ENCODE measurements at regions not wholly inside any gene's neighbourhood (a gene's known extent, or its start where the extent isn't known, plus 50 kb on each side); places are given as distances from the start of the nearest gene placed in this dataset.
"Not testable (repeated sequence)": the region's sequence is repeated elsewhere in the genome, so short reads cannot be mapped to it uniquely, and the experiment has no call there.

- Histone ChIP-seq H3K27ac (ENCODE audit: low read depth, low read length) (no peak overlapping the region), H3K9ac (ENCODE audit: low read length in 5 of 5) (no peak overlapping the region), H3K36me3 (ENCODE audit: control insufficient read depth in 5 of 5, insufficient read depth in 5 of 5, low read length in 5 of 5) (no peaks in the 10 kb centered on the region), H3K9me3 (ENCODE audit: control insufficient read depth in 5 of 5, low read length in 5 of 5) (no peaks in the 10 kb centered on the region), H3K4me3 (ENCODE audit: low read depth in 1 of 5, low read length in 5 of 5) (no peak overlapping the region), H3K4me1 (ENCODE audit: control insufficient read depth in 5 of 5, insufficient read depth in 5 of 5, low read length in 5 of 5) (no peaks in the 10 kb centered on the region), H3K27me3 (ENCODE audit: control insufficient read depth in 5 of 5, insufficient read depth in 4 of 5, low read length in 5 of 5) (no peaks in the 10 kb centered on the region)
These were observed 149.5 kb upstream of the MON1B start for GRCh38 chr16:77041468-77041867.

DNA sequence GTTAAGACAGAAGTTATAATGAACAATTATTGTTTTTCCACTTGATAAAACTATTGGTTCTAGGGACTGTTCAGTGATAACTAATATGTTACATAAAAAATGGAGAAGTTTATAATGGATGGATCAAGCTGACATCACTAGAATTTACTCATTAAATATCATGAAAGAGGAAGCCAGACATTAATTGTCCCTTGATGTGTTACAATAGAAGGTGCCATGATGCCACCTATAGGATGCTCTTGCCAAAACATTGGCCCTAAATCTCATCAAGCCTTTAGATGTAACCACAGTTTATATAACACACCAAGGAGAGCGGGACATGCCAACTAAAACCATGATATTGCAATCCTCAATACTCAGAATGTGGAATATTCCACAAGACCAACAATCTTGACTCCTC is 147.9 kb upstream of the MON1B start:
- H3K4me3 ChIP-seq (ENCODE audit: low read depth in 1 of 5, low read length in 5 of 5), result no peak overlapping the region
- no peak overlapping the region for H3K9ac ChIP-seq (ENCODE audit: low read length in 5 of 5)
- H3K4me1 ChIP-seq (ENCODE audit: control insufficient read depth in 5 of 5, insufficient read depth in 5 of 5, low read length in 5 of 5), result no peaks in the 10 kb centered on the region
- H3K36me3 ChIP-seq (ENCODE audit: control insufficient read depth in 5 of 5, insufficient read depth in 5 of 5, low read length in 5 of 5), result no peaks in the 10 kb centered on the region
- no peaks in the 10 kb centered on the region for H3K27me3 ChIP-seq (ENCODE audit: control insufficient read depth in 5 of 5, insufficient read depth in 4 of 5, low read length in 5 of 5)
- no peak overlapping the region for H3K27ac ChIP-seq (ENCODE audit: low read depth, low read length)
- no peaks in the 10 kb centered on the region for H3K9me3 ChIP-seq (ENCODE audit: control insufficient read depth in 5 of 5, low read length in 5 of 5)

- H3K9me3 ChIP-seq (ENCODE audit: control insufficient read depth in 5 of 5, low read length in 5 of 5), result no peaks in the 10 kb centered on the region
- no peak overlapping the region for H3K4me3 ChIP-seq (ENCODE audit: low read depth in 1 of 5, low read length in 5 of 5)
- H3K27ac ChIP-seq (ENCODE audit: low read depth, low read length), result no peak overlapping the region
- H3K36me3 ChIP-seq (ENCODE audit: control insufficient read depth in 5 of 5, insufficient read depth in 5 of 5, low read length in 5 of 5), result no peaks in the 10 kb centered on the region
- H3K9ac ChIP-seq (ENCODE audit: low read length in 5 of 5), result no peak overlapping the region
- H3K4me1 ChIP-seq (ENCODE audit: control insufficient read depth in 5 of 5, insufficient read depth in 5 of 5, low read length in 5 of 5), result no peaks in the 10 kb centered on the region
- H3K27me3 ChIP-seq (ENCODE audit: control insufficient read depth in 5 of 5, insufficient read depth in 4 of 5, low read length in 5 of 5), result no peaks in the 10 kb centered on the region
These were observed 144.8 kb upstream of the MON1B start for GRCh38 chr16:77046206-77046605.

GRCh38 chr16:77048085-77048484 is 142.9 kb upstream of the MON1B start:
- Histone ChIP-seq H3K36me3 (ENCODE audit: control insufficient read depth in 5 of 5, insufficient read depth in 5 of 5, low read length in 5 of 5) (no peaks in the 10 kb centered on the region), H3K9ac (ENCODE audit: low read length in 5 of 5) (no peak overlapping the region), H3K4me1 (ENCODE audit: control insufficient read depth in 5 of 5, insufficient read depth in 5 of 5, low read length in 5 of 5) (no peaks in the 10 kb centered on the region), H3K4me3 (ENCODE audit: low read depth in 1 of 5, low read length in 5 of 5) (no peak overlapping the region), H3K27ac (ENCODE audit: low read depth, low read length) (no peak overlapping the region), H3K9me3 (ENCODE audit: control insufficient read depth in 5 of 5, low read length in 5 of 5) (no peaks in the 10 kb centered on the region), H3K27me3 (ENCODE audit: control insufficient read depth in 5 of 5, insufficient read depth in 4 of 5, low read length in 5 of 5) (no peaks in the 10 kb centered on the region)

GRCh38 chr16:77049577-77049976 is 141.4 kb upstream of the MON1B start:
- Histone ChIP-seq H3K27ac (ENCODE audit: low read depth, low read length) (no peak overlapping the region), H3K9me3 (ENCODE audit: control insufficient read depth in 5 of 5, low read length in 5 of 5) (no peaks in the 10 kb centered on the region), H3K27me3 (ENCODE audit: control insufficient read depth in 5 of 5, insufficient read depth in 4 of 5, low read length in 5 of 5) (no peaks in the 10 kb centered on the region), H3K9ac (ENCODE audit: low read length in 5 of 5) (no peak overlapping the region), H3K4me3 (ENCODE audit: low read depth in 1 of 5, low read length in 5 of 5) (no peak overlapping the region), H3K36me3 (ENCODE audit: control insufficient read depth in 5 of 5, insufficient read depth in 5 of 5, low read length in 5 of 5) (no peaks in the 10 kb centered on the region), H3K4me1 (ENCODE audit: control insufficient read depth in 5 of 5, insufficient read depth in 5 of 5, low read length in 5 of 5) (no peaks in the 10 kb centered on the region)

GRCh38 chr16:77056597-77056996 is 134.4 kb upstream of the MON1B start:
- H3K9me3 ChIP-seq (ENCODE audit: control insufficient read depth in 5 of 5, low read length in 5 of 5); H3K4me1 ChIP-seq (ENCODE audit: control insufficient read depth in 5 of 5, insufficient read depth in 5 of 5, low read length in 5 of 5); H3K9ac ChIP-seq (ENCODE audit: low read length in 5 of 5); H3K27ac ChIP-seq (ENCODE audit: low read depth, low read length); H3K27me3 ChIP-seq (ENCODE audit: control insufficient read depth in 5 of 5, insufficient read depth in 4 of 5, low read length in 5 of 5); H3K4me3 ChIP-seq (ENCODE audit: low read depth in 1 of 5, low read length in 5 of 5); H3K36me3 ChIP-seq (ENCODE audit: control insufficient read depth in 5 of 5, insufficient read depth in 5 of 5, low read length in 5 of 5): not testable (repeated sequence)

- H3K9ac ChIP-seq (ENCODE audit: low read length in 5 of 5), result no peak overlapping the region
- no peaks in the 10 kb centered on the region for H3K27me3 ChIP-seq (ENCODE audit: control insufficient read depth in 5 of 5, insufficient read depth in 4 of 5, low read length in 5 of 5)
- no peaks in the 10 kb centered on the region for H3K9me3 ChIP-seq (ENCODE audit: control insufficient read depth in 5 of 5, low read length in 5 of 5)
- no peak overlapping the region for H3K27ac ChIP-seq (ENCODE audit: low read depth, low read length)
- H3K4me1 ChIP-seq (ENCODE audit: control insufficient read depth in 5 of 5, insufficient read depth in 5 of 5, low read length in 5 of 5), result peaks cover 0 to under 1% (median 0%) of the 10 kb centered on the region in 5 donors
- no peak overlapping the region for H3K4me3 ChIP-seq (ENCODE audit: low read depth in 1 of 5, low read length in 5 of 5)
- H3K36me3 ChIP-seq (ENCODE audit: control insufficient read depth in 5 of 5, insufficient read depth in 5 of 5, low read length in 5 of 5), result no peaks in the 10 kb centered on the region
These were observed 133.7 kb upstream of the MON1B start for GRCh38 chr16:77057161-77057774.

DNA sequence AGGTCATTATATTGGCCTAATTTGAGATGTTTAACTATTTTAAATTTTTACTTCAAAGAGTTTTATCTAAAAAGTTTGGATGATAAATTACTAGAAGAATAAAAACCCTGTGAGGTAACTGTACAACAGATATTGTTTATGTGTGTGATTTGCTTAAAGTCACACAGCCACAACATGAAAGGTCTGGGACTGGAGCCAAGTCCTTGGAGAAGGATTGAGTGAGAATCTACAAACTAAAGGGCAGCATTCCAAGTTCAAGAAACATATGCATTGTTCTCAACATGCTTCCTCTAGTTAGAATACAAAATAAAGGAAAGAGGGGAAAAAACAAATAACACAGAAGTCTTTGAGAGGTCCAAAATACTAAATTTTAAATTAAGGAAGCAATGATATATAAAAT is 131.5 kb upstream of the MON1B start:
- Histone ChIP-seq H3K27me3 (ENCODE audit: control insufficient read depth in 5 of 5, insufficient read depth in 4 of 5, low read length in 5 of 5) (peaks cover 0 to 3% (median 0%) of the 10 kb centered on the region in 5 donors), H3K9ac (ENCODE audit: low read length in 5 of 5) (no peak overlapping the region), H3K36me3 (ENCODE audit: control insufficient read depth in 5 of 5, insufficient read depth in 5 of 5, low read length in 5 of 5) (no peaks in the 10 kb centered on the region), H3K4me1 (ENCODE audit: control insufficient read depth in 5 of 5, insufficient read depth in 5 of 5, low read length in 5 of 5) (peaks cover 0 to 22% (median 12%) of the 10 kb centered on the region in 5 donors), H3K4me3 (ENCODE audit: low read depth in 1 of 5, low read length in 5 of 5) (no peak overlapping the region), H3K9me3 (ENCODE audit: control insufficient read depth in 5 of 5, low read length in 5 of 5) (no peaks in the 10 kb centered on the region), H3K27ac (ENCODE audit: low read depth, low read length) (no peak overlapping the region)

- Histone ChIP-seq H3K4me3 (ENCODE audit: low read depth in 1 of 5, low read length in 5 of 5) (no peak overlapping the region), H3K9ac (ENCODE audit: low read length in 5 of 5) (no peak overlapping the region), H3K4me1 (ENCODE audit: control insufficient read depth in 5 of 5, insufficient read depth in 5 of 5, low read length in 5 of 5) (peaks cover 0 to 26% (median 12%) of the 10 kb centered on the region in 5 donors), H3K27me3 (ENCODE audit: control insufficient read depth in 5 of 5, insufficient read depth in 4 of 5, low read length in 5 of 5) (peaks cover 0 to 3% (median 0%) of the 10 kb centered on the region in 5 donors), H3K36me3 (ENCODE audit: control insufficient read depth in 5 of 5, insufficient read depth in 5 of 5, low read length in 5 of 5) (no peaks in the 10 kb centered on the region), H3K9me3 (ENCODE audit: control insufficient read depth in 5 of 5, low read length in 5 of 5) (no peaks in the 10 kb centered on the region), H3K27ac (ENCODE audit: low read depth, low read length) (no peak overlapping the region)
These were observed 130.4 kb upstream of the MON1B start for GRCh38 chr16:77060614-77061013.

DNA sequence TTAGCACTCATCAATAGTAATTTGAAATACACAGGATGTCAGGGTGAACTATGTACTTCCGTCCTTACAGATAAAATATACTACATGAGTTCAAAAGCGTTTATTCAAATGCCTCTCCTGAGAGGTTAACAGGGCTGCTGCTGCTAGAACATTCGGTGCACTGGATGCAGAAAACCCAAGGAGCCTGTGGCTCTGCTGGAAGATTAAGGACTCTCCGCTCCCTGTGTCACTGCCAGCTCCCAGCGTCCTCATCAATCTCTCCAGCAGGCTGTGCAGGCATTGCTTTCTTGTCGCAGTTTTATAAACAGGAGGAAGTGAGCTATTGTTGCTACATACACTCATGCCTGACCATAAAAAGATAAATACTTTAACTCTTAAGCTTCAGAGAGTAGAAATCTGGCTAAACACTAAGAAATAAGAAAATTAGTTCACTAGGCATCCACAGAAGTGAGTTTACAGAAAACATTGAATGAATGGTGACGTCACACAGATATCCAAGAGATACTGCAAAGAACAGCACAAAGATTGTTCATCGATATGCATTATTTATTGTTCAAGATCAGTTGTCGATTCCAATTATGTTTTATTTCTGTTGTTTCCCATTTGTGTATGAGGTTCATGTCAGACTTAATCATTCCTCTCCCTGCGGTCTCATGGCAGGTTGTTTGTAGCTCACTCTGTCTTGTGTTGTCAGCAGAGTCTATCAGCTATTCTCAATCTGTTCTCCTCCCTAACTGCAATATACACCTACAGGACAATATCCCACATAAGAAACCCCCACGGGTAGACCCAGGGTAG is 127.9 kb upstream of the MON1B start:
- Histone ChIP-seq H3K4me1 (ENCODE audit: control insufficient read depth in 5 of 5, insufficient read depth in 5 of 5, low read length in 5 of 5) (peaks cover 0 to 43% (median 16%) of the 10 kb centered on the region in 5 donors), H3K9ac (ENCODE audit: low read length in 5 of 5) (no peak overlapping the region), H3K9me3 (ENCODE audit: control insufficient read depth in 5 of 5, low read length in 5 of 5) (no peaks in the 10 kb centered on the region), H3K4me3 (ENCODE audit: low read depth in 1 of 5, low read length in 5 of 5) (peak overlapping the region in 1 of 5 donors; percentile 9), H3K27me3 (ENCODE audit: control insufficient read depth in 5 of 5, insufficient read depth in 4 of 5, low read length in 5 of 5) (peaks cover 0 to 3% (median 0%) of the 10 kb centered on the region in 5 donors), H3K36me3 (ENCODE audit: control insufficient read depth in 5 of 5, insufficient read depth in 5 of 5, low read length in 5 of 5) (no peaks in the 10 kb centered on the region), H3K27ac (ENCODE audit: low read depth, low read length) (no peak overlapping the region)
